Adrenal gland (tissue), 9 donors: ENCODE measurements at regions not wholly inside any gene's neighbourhood (a gene's known extent, or its start where the extent isn't known, plus 50 kb on each side); places are given as distances from the start of the nearest gene placed in this dataset.
"Not testable (repeated sequence)": the region's sequence is repeated elsewhere in the genome, so short reads cannot be mapped to it uniquely, and the experiment has no call there.

ENCODE experiments used
- DNase-seq, 7 donors: peaks; one replicate each; pipeline ENCODE4 v3.0.0-alpha.2; 2019 to 2020
- H3K27ac ChIP-seq, 5 donors: fragments of 200-600 bp; sonication (generic) in 4 of 5; 1 replicate in 3 of 5; 2 replicates in 2 of 5; pipeline versions ENCODE4 v1.5.1 to v1.8.0; 2016 to 2020; ENCODE audit warnings: mild to moderate bottlenecking in 1 of 5
- H3K27me3 ChIP-seq: fragments of 200-600 bp; 2 replicates; pipeline ENCODE4 v1.8.0; 2021
- H3K36me3 ChIP-seq, 2 donors: fragments of 200-600 bp; replicated peaks in 1 of 2; 1 replicate in 1 of 2; 2 replicates in 1 of 2; pipeline versions ENCODE4 v1.5.1 to v1.8.0; 2018 to 2022
- H3K4me1 ChIP-seq, 2 donors: fragments of 200-600 bp; replicated peaks in 1 of 2; 1 replicate in 1 of 2; 2 replicates in 1 of 2; pipeline versions ENCODE4 v1.5.1 to v1.8.0; 2018 to 2021
- H3K4me3 ChIP-seq, 4 donors: fragments of 200-600 bp; sonication (generic) in 3 of 4; one replicate each; pipeline ENCODE4 v1.5.1; 2016 to 2018
- H3K9me3 ChIP-seq, 3 donors: fragments of 200-600 bp; sonication (generic) in 1 of 3; replicated peaks in 1 of 3; 1 replicate in 2 of 3; 2 replicates in 1 of 3; pipeline versions ENCODE4 v1.5.1 to v1.8.0; 2016 to 2021
- POLR2A ChIP-seq, 2 donors: fragments of 450-650 bp; IDR thresholded peaks; one replicate each; pipeline ENCODE4 v1.6.1; 2017; ENCODE audit warnings: antibody characterized with exemption in 2 of 2, mild to moderate bottlenecking in 2 of 2, moderate library complexity in 1 of 2
- WGBS, 4 donors: extraction: QIAGEN DNeasy Blood & Tissue Kit in 2 of 4; methylation state at CpG; one replicate each; pipeline versions ENCODE4 v1.1.5 to v1.1.7; 2013 to 2017; 5-methylcytosine and 5-hydroxymethylcytosine counted together
- intact Hi-C, 2 donors: fragments of 100-400 bp; cut with DNase I; formaldehyde crosslinking; loops; one replicate each; pipeline versions ENCODE4 v1.14.1 to v1.15.0; 2022 to 2023
- TF ChIP-seq, protein P1 (sequence below), 6 experiments: fragments of 450-650 bp in 4 of 6; fragments of 200-600 bp in 2 of 6; sonication (generic) in 1 of 6; IDR thresholded peaks; 1 replicate in 5 of 6; 2 replicates in 1 of 6; pipeline versions ENCODE4 v1.5.1 to v1.8.0; 2016 to 2021; ENCODE audit warnings: antibody characterized with exemption in 6 of 6, mild to moderate bottlenecking in 2 of 6, moderate library complexity in 1 of 6
- donor health status: healthy with polysubstance abuse.
- donor health status: Bipolar disorder and iron deficiency.
- donor health status: DM: yes; HTN: yes; CAD: no.
- donor health status: DM: no; HTN: no; CAD: no.
- donor health status: DM: no; HTN: no; CAD: no.

DNA sequence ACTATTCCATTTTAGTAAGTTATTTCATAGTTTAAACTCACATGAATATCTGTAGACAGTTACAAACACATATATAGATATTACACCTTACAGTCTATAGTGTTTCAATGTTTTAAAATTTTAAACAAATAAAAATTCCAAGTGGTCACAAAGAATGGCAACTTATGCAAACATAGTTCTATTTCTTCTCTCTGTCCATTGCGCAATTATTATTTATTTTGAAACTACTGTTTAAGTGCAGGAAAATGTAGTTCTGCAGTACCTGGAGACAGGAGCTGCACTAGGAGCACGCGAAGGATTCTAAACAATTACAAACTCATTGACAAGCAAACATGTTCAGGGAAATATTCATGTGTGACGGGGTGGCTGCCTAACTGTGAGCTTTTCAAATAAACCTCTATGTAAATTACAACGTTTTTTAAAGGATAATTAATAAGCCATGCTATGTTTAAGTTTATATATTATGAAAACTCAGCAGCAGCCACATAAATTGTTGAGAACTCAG is 312.0 kb upstream of the DUSP10 start:
- intact Hi-C loops: no loop called here
- no peaks in the 10 kb centered on the region for H3K36me3 ChIP-seq
- no peak for DNase-seq
- no peak overlapping the region for H3K27ac ChIP-seq
- H3K4me1 ChIP-seq: no peaks in the 10 kb centered on the region
- TF ChIP-seq, protein P1, sequence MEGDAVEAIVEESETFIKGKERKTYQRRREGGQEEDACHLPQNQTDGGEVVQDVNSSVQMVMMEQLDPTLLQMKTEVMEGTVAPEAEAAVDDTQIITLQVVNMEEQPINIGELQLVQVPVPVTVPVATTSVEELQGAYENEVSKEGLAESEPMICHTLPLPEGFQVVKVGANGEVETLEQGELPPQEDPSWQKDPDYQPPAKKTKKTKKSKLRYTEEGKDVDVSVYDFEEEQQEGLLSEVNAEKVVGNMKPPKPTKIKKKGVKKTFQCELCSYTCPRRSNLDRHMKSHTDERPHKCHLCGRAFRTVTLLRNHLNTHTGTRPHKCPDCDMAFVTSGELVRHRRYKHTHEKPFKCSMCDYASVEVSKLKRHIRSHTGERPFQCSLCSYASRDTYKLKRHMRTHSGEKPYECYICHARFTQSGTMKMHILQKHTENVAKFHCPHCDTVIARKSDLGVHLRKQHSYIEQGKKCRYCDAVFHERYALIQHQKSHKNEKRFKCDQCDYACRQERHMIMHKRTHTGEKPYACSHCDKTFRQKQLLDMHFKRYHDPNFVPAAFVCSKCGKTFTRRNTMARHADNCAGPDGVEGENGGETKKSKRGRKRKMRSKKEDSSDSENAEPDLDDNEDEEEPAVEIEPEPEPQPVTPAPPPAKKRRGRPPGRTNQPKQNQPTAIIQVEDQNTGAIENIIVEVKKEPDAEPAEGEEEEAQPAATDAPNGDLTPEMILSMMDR (IDR thresholded peaks at IDR 0.05): no peak
- TF ChIP-seq POLR2A (IDR thresholded peaks at IDR 0.05): no peak
- H3K27me3 ChIP-seq: no peaks in the 10 kb centered on the region
- H3K4me3 ChIP-seq: no peak overlapping the region
- H3K9me3 ChIP-seq: no peaks in the 10 kb centered on the region
- 66 to 85% (median 77%) methylated on average over 5 of the region's 5 CpGs for WGBS, 4 donors

DNA sequence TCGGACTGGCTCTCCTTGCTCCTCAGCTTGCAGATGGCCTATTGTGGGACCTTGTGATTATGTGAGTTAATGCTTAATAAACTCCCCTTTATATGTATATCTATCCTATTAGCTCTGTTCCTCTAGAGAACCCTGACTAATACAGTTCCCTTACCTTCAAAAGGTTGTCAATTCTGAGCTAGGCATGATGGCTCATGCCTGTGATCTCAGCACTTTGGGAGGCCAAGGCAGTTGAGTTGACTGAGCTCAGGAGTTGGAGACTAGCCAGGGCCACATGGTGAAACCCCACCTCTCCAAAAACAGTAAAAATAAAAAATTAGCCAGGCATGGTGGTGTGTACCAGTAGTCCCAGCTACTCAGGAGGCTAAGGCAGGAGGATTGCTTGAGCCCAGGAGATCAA is 309.4 kb upstream of the DUSP10 start:
- H3K4me1 ChIP-seq, H3K27ac ChIP-seq, H3K36me3 ChIP-seq, DNase-seq, H3K4me3 ChIP-seq, intact Hi-C loops, H3K9me3 ChIP-seq, H3K27me3 ChIP-seq: not testable (repeated sequence)
- 88 to 100% (median 92%) methylated on average over 1 of the region's 1 CpG for WGBS, 4 donors

DNA sequence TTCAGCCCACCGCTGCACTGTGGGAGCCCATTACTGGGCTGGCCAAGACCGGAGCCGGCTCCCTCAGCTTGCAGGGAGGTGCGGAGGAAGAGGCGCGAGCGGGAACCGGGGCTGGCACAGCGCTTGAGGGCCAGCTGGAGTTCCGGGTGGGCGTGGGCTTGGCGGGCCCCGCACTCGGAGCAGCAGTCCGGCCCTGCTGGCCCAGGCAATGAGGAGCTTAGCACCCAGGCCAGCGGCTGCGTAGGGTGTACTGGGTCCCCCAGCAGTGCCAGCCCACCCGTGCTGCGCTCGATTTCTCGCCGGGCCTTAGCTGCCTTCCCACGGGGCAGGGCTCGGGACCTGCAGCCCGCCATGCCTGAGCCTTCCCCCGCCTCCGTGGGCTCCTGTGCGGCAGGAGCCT is 307.8 kb upstream of the DUSP10 start:
- WGBS, 4 donors: 94 to 100% (median 96%) methylated on average over 1 to 28 of the region's 28 CpGs; no CpG with 5 or more reads in 1 of the 4 donors
- H3K9me3 ChIP-seq, H3K27ac ChIP-seq, H3K36me3 ChIP-seq, DNase-seq, H3K27me3 ChIP-seq, H3K4me1 ChIP-seq, H3K4me3 ChIP-seq, intact Hi-C loops: not testable (repeated sequence)

DNA sequence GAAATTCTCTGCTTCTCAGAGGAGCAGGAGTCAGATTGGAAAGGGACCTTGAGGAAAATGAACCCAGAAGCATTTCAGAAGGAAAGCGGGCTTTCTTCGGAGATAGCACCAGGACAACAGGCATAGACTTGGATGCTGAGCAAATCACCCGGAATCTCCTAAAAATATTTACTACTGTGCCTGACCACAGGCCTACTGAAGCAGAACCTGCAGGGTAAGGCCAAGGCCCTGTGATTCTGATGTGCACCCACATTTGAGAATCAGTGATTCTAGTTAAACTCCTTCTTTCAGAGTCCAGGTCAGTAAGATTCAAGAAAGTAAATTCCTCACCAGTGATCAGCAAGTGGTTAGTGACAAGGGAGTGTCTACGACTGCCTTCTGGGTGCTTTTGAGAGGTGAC is 307.3 kb upstream of the DUSP10 start:
- TF ChIP-seq, protein P1 (IDR thresholded peaks at IDR 0.05): no peak
- TF ChIP-seq POLR2A (IDR thresholded peaks at IDR 0.05): no peak
- DNase-seq: no peak
- peaks cover 0 to 2% of the 10 kb centered on the region in 2 donors for H3K4me1 ChIP-seq
- H3K36me3 ChIP-seq: no peaks in the 10 kb centered on the region
- no peaks in the 10 kb centered on the region for H3K27me3 ChIP-seq
- no peak overlapping the region for H3K27ac ChIP-seq
- no peaks in the 10 kb centered on the region for H3K9me3 ChIP-seq
- intact Hi-C loops: no loop called here
- H3K4me3 ChIP-seq: no peak overlapping the region
- WGBS, 4 donors: 84 to 100% (median 97%) methylated on average over 4 of the region's 4 CpGs

DNA sequence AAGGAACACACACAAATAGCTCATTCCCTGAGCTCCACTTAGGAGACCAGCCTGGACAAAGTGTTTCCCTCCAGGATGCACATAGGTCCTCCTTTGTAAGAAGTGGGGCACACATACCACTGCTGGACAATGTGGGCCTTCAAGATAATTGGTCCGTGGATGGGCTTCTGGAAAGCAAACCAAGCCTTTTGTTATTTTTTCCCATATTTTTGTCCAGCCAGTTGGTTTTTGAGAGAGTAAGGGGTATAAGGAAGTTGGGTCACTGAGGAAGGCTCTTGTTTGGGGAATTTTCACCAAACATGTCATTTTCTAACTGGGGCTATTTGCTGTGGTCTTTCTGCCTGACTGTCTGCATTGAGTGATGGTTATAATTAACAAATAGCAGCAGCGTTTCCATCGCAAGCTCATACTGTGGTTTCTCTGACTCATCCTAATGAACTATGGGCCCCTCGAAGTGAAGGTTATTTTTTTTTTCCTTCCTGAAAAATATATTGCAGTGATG is 306.3 kb upstream of the DUSP10 start:
- Histone ChIP-seq H3K36me3 (no peaks in the 10 kb centered on the region), H3K9me3 (no peaks in the 10 kb centered on the region), H3K4me3 (no peak overlapping the region), H3K27me3 (no peaks in the 10 kb centered on the region), H3K27ac (no peak overlapping the region), H3K4me1 (peaks cover 0 to 3% of the 10 kb centered on the region in 2 donors)
- TF ChIP-seq, protein P1 (IDR thresholded peaks at IDR 0.05): no peak
- no peak for TF ChIP-seq POLR2A (IDR thresholded peaks at IDR 0.05)
- DNase-seq: no peak
- WGBS, 4 donors: 31 to 37% (median 36%) methylated on average over 4 of the region's 4 CpGs
- intact Hi-C loops: no loop called here
